Body of pancreas (tissue), 4 donors: ENCODE measurements at regions not wholly inside any gene's neighbourhood (a gene's known extent, or its start where the extent isn't known, plus 50 kb on each side); places are given as distances from the start of the nearest gene placed in this dataset.

Experiments
- POLR2A ChIP-seq, 3 donors: fragments of 450-650 bp; IDR thresholded peaks; one replicate each; pipeline ENCODE4 v1.6.1; 2016; ENCODE audit warnings: antibody characterized with exemption in 3 of 3, mild to moderate bottlenecking in 2 of 3
- TF ChIP-seq, protein P1 (sequence below), 7 experiments: fragments of 450-650 bp in 4 of 7; fragments of 200-600 bp in 3 of 7; sonication (generic) in 3 of 7; IDR thresholded peaks; one replicate each; pipeline ENCODE4 v1.5.1; 2016 to 2019; ENCODE audit warnings: antibody characterized with exemption in 7 of 7

DNA sequence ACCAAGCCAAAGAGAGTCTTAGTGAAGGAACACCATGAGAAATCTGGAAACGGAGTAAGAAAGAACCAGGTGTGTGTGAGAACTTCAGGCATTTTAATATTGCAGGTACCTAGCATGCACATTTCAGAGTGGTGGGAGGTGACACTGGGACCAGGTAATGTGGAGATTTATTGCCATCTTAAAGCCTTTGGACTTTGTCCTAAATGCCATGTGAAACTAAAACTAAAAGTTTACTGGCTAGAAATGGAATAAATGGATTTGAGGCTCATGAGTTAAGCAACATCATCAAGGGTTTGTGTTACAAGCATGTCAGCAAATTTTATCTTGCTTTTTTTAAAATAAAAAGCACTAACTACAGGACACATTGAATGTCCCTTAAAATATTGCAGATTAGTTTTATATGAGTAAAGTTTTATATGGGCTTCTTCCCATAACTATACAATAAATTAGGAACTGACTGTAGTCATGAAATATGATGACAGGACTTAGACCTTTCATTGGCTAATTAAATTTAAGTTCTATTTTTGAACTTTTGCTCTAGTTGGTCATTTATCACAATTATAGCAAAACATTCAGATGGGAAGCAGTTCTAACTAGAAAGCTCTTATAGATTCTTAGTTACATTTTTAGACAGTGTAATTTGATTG is 721.1 kb upstream of the NOVA1 start:
- TF ChIP-seq, protein P1, sequence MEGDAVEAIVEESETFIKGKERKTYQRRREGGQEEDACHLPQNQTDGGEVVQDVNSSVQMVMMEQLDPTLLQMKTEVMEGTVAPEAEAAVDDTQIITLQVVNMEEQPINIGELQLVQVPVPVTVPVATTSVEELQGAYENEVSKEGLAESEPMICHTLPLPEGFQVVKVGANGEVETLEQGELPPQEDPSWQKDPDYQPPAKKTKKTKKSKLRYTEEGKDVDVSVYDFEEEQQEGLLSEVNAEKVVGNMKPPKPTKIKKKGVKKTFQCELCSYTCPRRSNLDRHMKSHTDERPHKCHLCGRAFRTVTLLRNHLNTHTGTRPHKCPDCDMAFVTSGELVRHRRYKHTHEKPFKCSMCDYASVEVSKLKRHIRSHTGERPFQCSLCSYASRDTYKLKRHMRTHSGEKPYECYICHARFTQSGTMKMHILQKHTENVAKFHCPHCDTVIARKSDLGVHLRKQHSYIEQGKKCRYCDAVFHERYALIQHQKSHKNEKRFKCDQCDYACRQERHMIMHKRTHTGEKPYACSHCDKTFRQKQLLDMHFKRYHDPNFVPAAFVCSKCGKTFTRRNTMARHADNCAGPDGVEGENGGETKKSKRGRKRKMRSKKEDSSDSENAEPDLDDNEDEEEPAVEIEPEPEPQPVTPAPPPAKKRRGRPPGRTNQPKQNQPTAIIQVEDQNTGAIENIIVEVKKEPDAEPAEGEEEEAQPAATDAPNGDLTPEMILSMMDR (IDR thresholded peaks at IDR 0.05), result no peak
- TF ChIP-seq POLR2A (IDR thresholded peaks at IDR 0.05), result no peak
